IMR-90 (cell line): ENCODE measurements at regions not wholly inside any gene's neighbourhood (a gene's known extent, or its start where the extent isn't known, plus 50 kb on each side); places are given as distances from the start of the nearest gene placed in this dataset.
"Not testable (repeated sequence)": the region's sequence is repeated elsewhere in the genome, so short reads cannot be mapped to it uniquely, and the experiment has no call there.

Source experiments
- CEBPB ChIP-seq: IDR thresholded peaks from 2 replicates; pipeline ENCODE4 v1.6.1; 2012; ENCODE audit warnings: low read depth, low read length, improper control_type of control experiment
- CHD1 ChIP-seq: IDR thresholded peaks from 2 replicates; pipeline ENCODE4 v1.6.1; 2012; ENCODE audit warnings: low read depth, low read length, improper control_type of control experiment
- CTCF ChIP-seq: conservative IDR thresholded peaks from 2 replicates; pipeline ENCODE4 v1.5.1; 2012; ENCODE audit warnings: mild to moderate bottlenecking, low read depth, low read length, improper control_type of control experiment
- MAZ ChIP-seq: IDR thresholded peaks from 2 replicates; pipeline ENCODE4 v1.6.1; 2012; ENCODE audit warnings: low read depth, mild to moderate bottlenecking, low read length, improper control_type of control experiment, moderate library complexity, borderline replicate concordance
- MXI1 ChIP-seq: IDR thresholded peaks from 2 replicates; pipeline ENCODE4 v1.6.1; 2012; ENCODE audit warnings: low read depth, mild to moderate bottlenecking, low read length, moderate library complexity, borderline replicate concordance
- NFE2L2 ChIP-seq: fragments of 150-350 bp; IDR thresholded peaks from 2 replicates; pipeline ENCODE4 v1.6.1; 2016; ENCODE audit warnings: low read depth, mild to moderate bottlenecking, low read length
- POLR2A ChIP-seq: IDR thresholded peaks from 2 replicates; pipeline ENCODE4 v1.6.1; 2012; ENCODE audit warnings: mild to moderate bottlenecking, low read depth, low read length
- RAD21 ChIP-seq: IDR thresholded peaks from 2 replicates; pipeline ENCODE4 v1.6.1; 2012; ENCODE audit warnings: low read length, improper control_type of control experiment
- RCOR1 ChIP-seq: IDR thresholded peaks from 2 replicates; pipeline ENCODE4 v1.6.1; 2012; ENCODE audit warnings: mild to moderate bottlenecking, low read length, improper control_type of control experiment; ENCODE audit not compliant: insufficient replicate concordance
- RFX5 ChIP-seq: IDR thresholded peaks from 2 replicates; pipeline ENCODE4 v1.8.0; 2012; ENCODE audit warnings: low read depth, mild to moderate bottlenecking, low read length, moderate library complexity
- SMC3 ChIP-seq: fragments of 150-350 bp; IDR thresholded peaks from 2 replicates; pipeline ENCODE4 v1.6.1; 2016; ENCODE audit warnings: low read depth, mild to moderate bottlenecking, antibody characterized with exemption, low read length, moderate library complexity
- USF2 ChIP-seq: fragments of 150-350 bp; IDR thresholded peaks from 2 replicates; pipeline ENCODE4 v1.6.1; 2017; ENCODE audit warnings: mild to moderate bottlenecking, antibody characterized with exemption, low read length, low read depth

- not testable (repeated sequence) for TF ChIP-seq CTCF, POLR2A, USF2, RAD21, SMC3, RCOR1, MXI1, NFE2L2, CHD1, RFX5, CEBPB, MAZ
Measured at GRCh38 chr6:57942966-57943365, 625.5 kb downstream of the PRIM2 start.
